HG03025 (cell line): ENCODE measurements at regions not wholly inside any gene's neighbourhood (a gene's known extent, or its start where the extent isn't known, plus 50 kb on each side); places are given as distances from the start of the nearest gene placed in this dataset.

Experiments
- ATAC-seq: cut with Tn5 transposase; IDR thresholded peaks from one replicate; pipeline ENCODE4 v1.9.1; 2021; ENCODE audit warnings: mild to moderate bottlenecking, moderate library complexity; ENCODE audit not compliant: unreplicated experiment, low FRiP score

- no peak for ATAC-seq
These were observed 86.2 kb upstream of the CNKSR3 start for GRCh38 chr6:154596701-154597100.

- ATAC-seq: no peak
These were observed 87.9 kb upstream of the CNKSR3 start for GRCh38 chr6:154598399-154598798.

- ATAC-seq: no peak
These were observed 91.8 kb upstream of the CNKSR3 start for GRCh38 chr6:154602296-154602695.

- ATAC-seq: no peak
These were observed 92.2 kb upstream of the CNKSR3 start for GRCh38 chr6:154602708-154603107.

- peak; percentile 37 for ATAC-seq
These were observed 93.6 kb upstream of the CNKSR3 start for GRCh38 chr6:154604119-154604518.

GRCh38 chr6:154605178-154605881, 94.8 kb upstream of the CNKSR3 start:
- peak; percentile 43 for ATAC-seq

GRCh38 chr6:154605882-154606370, 95.4 kb upstream of the CNKSR3 start:
- no peak for ATAC-seq

GRCh38 chr6:154606457-154606856, 96.0 kb upstream of the CNKSR3 start:
- ATAC-seq: peak; percentile 77

GRCh38 chr6:154606860-154607259, 96.4 kb upstream of the CNKSR3 start:
- ATAC-seq: no peak

GRCh38 chr6:154611241-154611640, 100.8 kb upstream of the CNKSR3 start:
- no peak for ATAC-seq

GRCh38 chr6:154611847-154612246, 101.4 kb upstream of the CNKSR3 start:
- ATAC-seq: no peak

- ATAC-seq: no peak
These were observed 102.7 kb upstream of the CNKSR3 start for GRCh38 chr6:154613137-154613676.

GRCh38 chr6:154614101-154614500, 103.6 kb upstream of the CNKSR3 start:
- ATAC-seq: no peak

- no peak for ATAC-seq
These were observed 104.2 kb upstream of the CNKSR3 start for GRCh38 chr6:154614641-154615040.

- no peak for ATAC-seq
These were observed 105.1 kb upstream of the CNKSR3 start for GRCh38 chr6:154615483-154616025.

GRCh38 chr6:154617175-154617574, 106.7 kb upstream of the CNKSR3 start:
- no peak for ATAC-seq

GRCh38 chr6:154619146-154619545, 108.7 kb upstream of the CNKSR3 start:
- no peak for ATAC-seq

GRCh38 chr6:154621686-154622085, 111.2 kb upstream of the CNKSR3 start:
- ATAC-seq: no peak

GRCh38 chr6:154622618-154623336, 110.4 kb upstream of the SCAF8 start:
- ATAC-seq: no peak

GRCh38 chr6:154623391-154623790, 109.8 kb upstream of the SCAF8 start:
- ATAC-seq: no peak

GRCh38 chr6:154624038-154624599, 109.1 kb upstream of the SCAF8 start:
- ATAC-seq: no peak
